Heart right ventricle (tissue), 16 donors: ENCODE measurements at regions not wholly inside any gene's neighbourhood (a gene's known extent, or its start where the extent isn't known, plus 50 kb on each side); places are given as distances from the start of the nearest gene placed in this dataset.

Experiments
- ATAC-seq, 8 donors: fragments of 200-7000 bp; cut with Tn5 transposase; one replicate each; pipeline ENCODE4 v1.9.1; 2020; ENCODE audit warnings: mild to moderate bottlenecking in 8 of 8, moderate library complexity in 8 of 8, moderate number of reproducible peaks in 1 of 8
- DNase-seq, 2 donors: peaks; one replicate each; pipeline ENCODE4 v3.0.0-alpha.2; 2020
- H3K27ac ChIP-seq, 10 donors: fragments of 200-600 bp; sonication (generic) in 2 of 10; one replicate each; pipeline versions ENCODE4 v1.5.0 to v1.8.0; 2020 to 2022; ENCODE audit warnings: mild to moderate bottlenecking in 3 of 10
- H3K27me3 ChIP-seq, 7 donors: fragments of 200-600 bp; one replicate each; pipeline ENCODE4 v1.8.0; 2021 to 2022; ENCODE audit warnings: mild to moderate bottlenecking in 2 of 7
- H3K36me3 ChIP-seq, 9 donors: fragments of 200-600 bp; sonication (generic) in 1 of 9; one replicate each; pipeline versions ENCODE4 v1.5.0 to v1.8.0; 2020 to 2022; ENCODE audit warnings: mild to moderate bottlenecking in 2 of 9
- H3K4me1 ChIP-seq, 9 donors: fragments of 200-600 bp; sonication (generic) in 1 of 9; one replicate each; pipeline versions ENCODE4 v1.5.0 to v1.8.0; 2020 to 2022; ENCODE audit warnings: mild to moderate bottlenecking in 4 of 9
- H3K4me3 ChIP-seq, 10 donors: fragments of 200-600 bp; sonication (generic) in 2 of 10; one replicate each; pipeline versions ENCODE4 v1.5.0 to v1.8.0; 2020 to 2022; ENCODE audit warnings: mild to moderate bottlenecking in 7 of 10, moderate library complexity in 2 of 10
- H3K9me3 ChIP-seq, 11 donors: fragments of 200-600 bp in 10 of 11; sonication (generic) in 2 of 11; one replicate each; pipeline versions ENCODE4 v1.5.0 to v1.8.0; 2013 to 2022; ENCODE audit warnings: mild to moderate bottlenecking in 2 of 11, control low read depth in 1 of 11, moderate library complexity in 1 of 11
- CTCF ChIP-seq, 9 donors: fragments of 200-600 bp; sonication (generic) in 2 of 9; IDR thresholded peaks; one replicate each; pipeline versions ENCODE4 v1.5.0 to v1.8.0; 2021 to 2022; ENCODE audit warnings: antibody characterized with exemption in 9 of 9, mild to moderate bottlenecking in 5 of 9, moderate library complexity in 1 of 9
- WGBS, 2 donors: extraction: QIAGEN DNeasy Blood & Tissue Kit; methylation state at CpG; one replicate each; pipeline ENCODE4 v1.1.7; 2013; ENCODE audit warnings: inconsistent platforms in 1 of 2; 5-methylcytosine and 5-hydroxymethylcytosine counted together
- intact Hi-C, 10 donors: fragments of 100-400 bp; cut with DNase I; formaldehyde crosslinking; loops; one replicate each; pipeline versions ENCODE4 v1.11.1 to v1.14.2; 2022
- donor health status: Arrhythmogenic right ventricular cardiomyopathy.
- donor health status: ischemic (EF 13 %, LVEDD 7.1; RV severe dilation, severe dysfunction).
- donor health status: healthy with polysubstance abuse.
- donor health status: DM: no; HTN: yes; CAD: no.
- donor health status: DM: no; HTN: no; CAD: no.
- donor health status: ischemic (EF 25% LVEDD 6.9; RV normal size, moderate dysfunction).
- donor health status: ischemic (EF 25% LVEDD 5.7; RV mildly dilated, moderate dysfunction).
- donor health status: healthy.
- donor health status: DM: yes; HTN: yes; CAD: no.
- donor health status: Ischemic cardiomyopathy.
- donor health status: ischemic (EF 35%, LVEDD 5.7; RV mildly dilated, moderate dysfunction).
- donor health status: nonischemic (EF 11% LVEDD 7.7; RV severe dilation, severe dysfunction).
- donor health status: DM: yes; HTN: yes; CAD: no.
- donor health status: PGD.
- donor health status: ischemic (EF 29% LVEDD 5.4; RV normal size, mild dysfunction).
- donor health status: nonischemic (EF 23%, LVEDD 6.1; RV moderate dilation, normal function).

- H3K9me3 ChIP-seq: no peaks in the 10 kb centered on the region
- H3K4me3 ChIP-seq: no peak overlapping the region
- DNase-seq (no peak), ATAC-seq (no peak)
- intact Hi-C loops: no loop called here
- no peak for TF ChIP-seq CTCF (IDR thresholded peaks at IDR 0.05)
- no peaks in the 10 kb centered on the region for H3K36me3 ChIP-seq
- H3K27me3 ChIP-seq: no peaks in the 10 kb centered on the region
- H3K27ac ChIP-seq: no peak overlapping the region
- no peaks in the 10 kb centered on the region for H3K4me1 ChIP-seq
Measured at GRCh38 chr9:81080900-81081299, 608.4 kb downstream of the TLE1 start.

- 84 to 92% methylated on average over 2 of the region's 2 CpGs for WGBS, 2 donors
- H3K27ac ChIP-seq: no peak overlapping the region
- H3K27me3 ChIP-seq: no peaks in the 10 kb centered on the region
- no peak for TF ChIP-seq CTCF (IDR thresholded peaks at IDR 0.05)
- H3K36me3 ChIP-seq: no peaks in the 10 kb centered on the region
- H3K4me1 ChIP-seq: no peaks in the 10 kb centered on the region
- no peaks in the 10 kb centered on the region for H3K9me3 ChIP-seq
- intact Hi-C loops: no loop called here
- no peak for DNase-seq
- no peak overlapping the region for H3K4me3 ChIP-seq
- no peak for ATAC-seq
Measured at GRCh38 chr9:81080185-81080584, 609.2 kb downstream of the TLE1 start.

- H3K4me1 ChIP-seq: no peaks in the 10 kb centered on the region
- no peaks in the 10 kb centered on the region for H3K36me3 ChIP-seq
- H3K27ac ChIP-seq: no peak overlapping the region
- no peaks in the 10 kb centered on the region for H3K27me3 ChIP-seq
- intact Hi-C loops: loop anchor here in 1 of 10 donors (10.0 kb wide), 1 partner anchor 1056 kb away; no protein-coding TSS in a partner anchor
- no peaks in the 10 kb centered on the region for H3K9me3 ChIP-seq
- TF ChIP-seq CTCF (IDR thresholded peaks at IDR 0.05): no peak
- WGBS, 2 donors: 92 to 99% methylated on average over 2 of the region's 2 CpGs
- DNase-seq (no peak), ATAC-seq (no peak)
- no peak overlapping the region for H3K4me3 ChIP-seq
Measured at GRCh38 chr9:81079055-81079454, 610.3 kb downstream of the TLE1 start.

GRCh38 chr9:81078555-81078954 is 610.8 kb downstream of the TLE1 start:
- no peaks in the 10 kb centered on the region for H3K27me3 ChIP-seq
- H3K36me3 ChIP-seq: no peaks in the 10 kb centered on the region
- 85% methylated on average over 3 of the region's 3 CpGs for WGBS, 2 donors
- H3K4me3 ChIP-seq: no peak overlapping the region
- no peak for TF ChIP-seq CTCF (IDR thresholded peaks at IDR 0.05)
- DNase-seq (no peak), ATAC-seq (no peak)
- H3K4me1 ChIP-seq: no peaks in the 10 kb centered on the region
- no peak overlapping the region for H3K27ac ChIP-seq
- no peaks in the 10 kb centered on the region for H3K9me3 ChIP-seq
- intact Hi-C loops: loop anchor here in 1 of 10 donors (10.0 kb wide), 1 partner anchor 1056 kb away; no protein-coding TSS in a partner anchor

- Histone ChIP-seq H3K4me3 (no peak overlapping the region), H3K36me3 (no peaks in the 10 kb centered on the region), H3K9me3 (no peaks in the 10 kb centered on the region), H3K4me1 (no peaks in the 10 kb centered on the region), H3K27ac (no peak overlapping the region), H3K27me3 (no peaks in the 10 kb centered on the region)
- no peak for DNase-seq
- no peak for TF ChIP-seq CTCF (IDR thresholded peaks at IDR 0.05)
- intact Hi-C loops: loop anchor here in 1 of 10 donors (10.0 kb wide), 1 partner anchor 1057 kb away; no protein-coding TSS in a partner anchor
- ATAC-seq: no peak
Measured at GRCh38 chr9:81077572-81077971, 611.8 kb downstream of the TLE1 start.
